Transverse colon (tissue), 4 donors: ENCODE measurements at regions not wholly inside any gene's neighbourhood (a gene's known extent, or its start where the extent isn't known, plus 50 kb on each side); places are given as distances from the start of the nearest gene placed in this dataset.

Experiments used
- DNase-seq: peaks from one replicate; pipeline ENCODE4 v3.0.0-alpha.2; 2019
- H3K27ac ChIP-seq, 4 donors: fragments of 200-600 bp; sonication (generic); 2 replicates each; pipeline ENCODE4 v1.5.1; 2016 to 2018; ENCODE audit warnings: inconsistent platforms in 4 of 4
- H3K27me3 ChIP-seq: fragments of 200-600 bp; sonication (generic); 2 replicates; pipeline ENCODE4 v1.5.1; 2017; ENCODE audit warnings: inconsistent platforms
- H3K36me3 ChIP-seq, 4 donors: fragments of 200-600 bp; sonication (generic); 2 replicates each; pipeline ENCODE4 v1.5.1; 2017 to 2019; ENCODE audit warnings: inconsistent platforms in 4 of 4
- H3K4me1 ChIP-seq, 4 donors: fragments of 200-600 bp; sonication (generic); 2 replicates each; pipeline ENCODE4 v1.5.1; 2017 to 2020; ENCODE audit warnings: inconsistent platforms in 4 of 4
- H3K4me3 ChIP-seq, 4 donors: fragments of 200-600 bp; sonication (generic); 1 replicate in 1 of 4; 2 replicates in 3 of 4; pipeline versions ENCODE4 v1.5.1 to v1.6.1; 2017 to 2019; ENCODE audit warnings: inconsistent platforms in 4 of 4
- H3K9me3 ChIP-seq, 2 donors: fragments of 200-600 bp; sonication (generic); 2 replicates each; pipeline ENCODE4 v1.5.1; 2017 to 2019; ENCODE audit warnings: inconsistent platforms in 2 of 2
- CTCF ChIP-seq, 5 experiments: fragments of 200-600 bp in 3 of 5; fragments of 450-650 bp in 2 of 5; sonication (generic) in 3 of 5; IDR thresholded peaks; 1 replicate in 2 of 5; 2 replicates in 3 of 5; pipeline ENCODE4 v1.5.1; 2016 to 2017; ENCODE audit warnings: antibody characterized with exemption in 5 of 5, inconsistent platforms in 3 of 5, mild to moderate bottlenecking in 2 of 5, moderate library complexity in 1 of 5
- EP300 ChIP-seq: sonication (generic); formaldehyde crosslinking; IDR thresholded peaks from one replicate; pipeline ENCODE4 v1.6.1; 2017; ENCODE audit warnings: antibody characterized with exemption, low read depth
- POLR2A ChIP-seq: fragments of 450-650 bp; IDR thresholded peaks from one replicate; pipeline ENCODE4 v1.6.1; 2016; ENCODE audit warnings: antibody characterized with exemption, mild to moderate bottlenecking, moderate library complexity
- POLR2AphosphoS5 ChIP-seq, 3 donors: sonication (generic); formaldehyde crosslinking; IDR thresholded peaks; one replicate each; pipeline ENCODE4 v1.6.1; 2016; ENCODE audit warnings: antibody characterized with exemption in 3 of 3
- WGBS, 2 donors: methylation state at CpG; one replicate each; pipeline ENCODE4 v1.1.5; 2018; ENCODE audit warnings: low coverage in 1 of 2; 5-methylcytosine and 5-hydroxymethylcytosine counted together
- in situ Hi-C, 4 donors: fragments of 200-750 bp; cut with MboI; loops; one replicate each; pipeline versions ENCODE4 v1.15.0 to v1.15.1; 2017; ENCODE audit warnings: low sequenced_read_pairs in 3 of 4, low pct_ligation_motif_present in 1 of 4, low pct_unique_long_range_greater_than_20kb in 1 of 4
- intact Hi-C: fragments of 100-400 bp; cut with DNase I; formaldehyde crosslinking; loops from one replicate; pipeline ENCODE4 v1.15.1; 2023; ENCODE audit warnings: low total_unique reads

- H3K36me3 ChIP-seq = no peaks in the 10 kb centered on the region
- WGBS, 2 donors = 92 to 93% methylated on average over 2 to 3 of the region's 3 CpGs
- DNase-seq = no peak
- in situ Hi-C loops (no loop called here), intact Hi-C loops (no loop called here)
- no peaks in the 10 kb centered on the region for H3K9me3 ChIP-seq
- no peaks in the 10 kb centered on the region for H3K27me3 ChIP-seq
- H3K4me1 ChIP-seq = no peaks in the 10 kb centered on the region
- H3K27ac ChIP-seq = no peak overlapping the region
- TF ChIP-seq CTCF (IDR thresholded peaks at IDR 0.05) = no peak
- TF ChIP-seq POLR2A = no peak
- no peak for TF ChIP-seq EP300
- no peak overlapping the region for H3K4me3 ChIP-seq
Observed at GRCh38 chr2:19642501-19642900, 259.3 kb downstream of the TTC32 start.

- Histone ChIP-seq H3K27me3 (no peaks in the 10 kb centered on the region), H3K36me3 (no peaks in the 10 kb centered on the region), H3K4me3 (no peak overlapping the region), H3K27ac (no peak overlapping the region), H3K9me3 (no peaks in the 10 kb centered on the region), H3K4me1 (no peaks in the 10 kb centered on the region)
- TF ChIP-seq EP300 (no peak), CTCF (IDR thresholded peaks at IDR 0.05) (no peak), POLR2A (no peak), POLR2AphosphoS5 (IDR thresholded peaks at IDR 0.05) (no peak)
- in situ Hi-C loops = no loop called here
- no peak for DNase-seq
- 53 to 71% methylated on average over 4 to 8 of the region's 8 CpGs for WGBS, 2 donors
- intact Hi-C loops = no loop called here
Observed at GRCh38 chr2:19635951-19636510, 265.8 kb downstream of the TTC32 start.

DNA sequence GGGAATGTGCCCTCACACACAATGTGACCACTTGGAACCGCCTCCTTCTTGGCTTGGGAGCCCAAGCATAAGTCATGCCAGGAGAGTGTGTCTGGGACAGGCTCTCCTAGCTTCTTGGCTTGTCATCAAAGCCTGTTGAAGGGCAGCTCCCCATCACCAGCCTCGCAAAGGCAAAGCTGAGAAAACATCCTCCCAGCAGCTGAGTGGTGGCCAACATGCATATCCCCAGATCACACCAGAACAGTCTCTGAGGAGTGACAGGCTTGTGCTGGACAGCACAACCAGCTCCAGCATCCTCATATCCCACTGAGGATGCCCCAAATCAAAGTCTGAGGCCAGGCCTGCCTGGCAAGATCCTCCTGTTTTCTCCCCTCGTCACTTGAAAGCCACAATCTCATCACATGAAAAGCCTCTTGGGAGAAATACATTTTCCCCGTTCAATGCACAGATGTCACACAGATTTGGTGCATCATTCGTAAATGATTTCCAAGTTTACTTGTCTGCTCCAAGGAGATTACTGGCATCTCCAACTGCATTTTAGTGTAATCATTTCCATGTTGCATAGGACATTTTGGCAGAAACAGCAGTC lies 269.3 kb downstream of the TTC32 start:
- 56 to 74% methylated on average over 3 to 5 of the region's 5 CpGs for WGBS, 2 donors
- H3K4me3 ChIP-seq = no peak overlapping the region

DNA sequence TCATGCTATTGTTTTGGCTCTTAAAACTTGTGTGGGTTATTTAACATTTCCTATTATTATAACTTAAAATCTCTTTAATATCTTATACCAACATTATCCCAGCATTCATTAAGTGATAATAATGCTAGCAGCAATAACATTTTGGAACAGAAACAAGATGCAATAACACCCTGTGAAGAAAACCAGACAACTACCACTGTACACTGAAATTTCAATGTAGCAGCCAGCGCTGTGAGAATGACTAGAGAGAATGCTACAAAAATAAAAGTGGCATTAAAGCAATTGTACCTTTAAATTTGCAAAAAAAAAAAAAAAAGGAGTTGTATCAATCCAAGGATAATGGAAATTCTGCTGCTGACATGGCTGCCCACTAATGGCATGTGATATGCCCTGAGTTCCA lies 269.9 kb downstream of the TTC32 start:
- DNase-seq = no peak
- TF ChIP-seq EP300 = no peak
- TF ChIP-seq POLR2A = no peak
- TF ChIP-seq CTCF (IDR thresholded peaks at IDR 0.05) = no peak
- no peak for TF ChIP-seq POLR2AphosphoS5 (IDR thresholded peaks at IDR 0.05)
- Histone ChIP-seq H3K4me1 (no peaks in the 10 kb centered on the region), H3K27me3 (no peaks in the 10 kb centered on the region), H3K4me3 (no peak overlapping the region), H3K9me3 (peaks cover 0 to 13% of the 10 kb centered on the region in 2 donors), H3K36me3 (no peaks in the 10 kb centered on the region), H3K27ac (no peak overlapping the region)
- intact Hi-C loops = no loop called here
- WGBS, 2 donors = 67 to 73% methylated on average over 1 of the region's 1 CpG
- in situ Hi-C loops = no loop called here

More for the DNA sequence above, 269.3 kb downstream of the TTC32 start:
- TF ChIP-seq POLR2AphosphoS5 (IDR thresholded peaks at IDR 0.05) (no peak), CTCF (IDR thresholded peaks at IDR 0.05) (no peak), POLR2A (no peak), EP300 (no peak)
- Histone ChIP-seq H3K4me1 (no peaks in the 10 kb centered on the region), H3K9me3 (peaks cover 0 to 6% of the 10 kb centered on the region in 2 donors), H3K27me3 (no peaks in the 10 kb centered on the region), H3K27ac (peak overlapping the region in 1 of 4 donors; percentile 3), H3K36me3 (no peaks in the 10 kb centered on the region)
- intact Hi-C loops (no loop called here), in situ Hi-C loops (no loop called here)
- DNase-seq = no peak
